GM12878 (cell line): ENCODE measurements at regions not wholly inside any gene's neighbourhood (a gene's known extent, or its start where the extent isn't known, plus 50 kb on each side); places are given as distances from the start of the nearest gene placed in this dataset.

Experiments used
- ATAC-seq: fragments of 200-7000 bp; cut with Tn5 transposase; 3 replicates; pipeline ENCODE4 v1.9.1; 2020; ENCODE audit warnings: mild to moderate bottlenecking, moderate library complexity
- BruUV-seq: library from RNA; stranded (reverse); fragments of 400-500 nt; replicated peaks from 2 replicates; lab custom pipeline; 2021; lab: Mats Ljungman, UMichigan
- CTCF ChIA-PET: fragments of 300-600 bp; sonication (Branson Sonifier 250); formaldehyde crosslinking; extraction: SDS; loops from one replicate; lab custom pipeline; 2021; ENCODE audit warnings: inconsistent platforms; lab: Yijun Ruan, JAX
- POLR2A ChIA-PET: fragments of 350-600 bp; formaldehyde crosslinking; extraction: SDS; loops from one replicate; lab custom pipeline; 2021; ENCODE audit warnings: inconsistent platforms; lab: Charles Lee
- RAD21 ChIA-PET: fragments of 300-600 bp; sonication (Branson Sonifier 250); formaldehyde crosslinking; loops from one replicate; lab custom pipeline; 2023; ENCODE audit warnings: antibody characterized with exemption; ENCODE audit not compliant: unreplicated experiment; lab: Charles Lee
- SMC1A ChIA-PET: fragments of 300-600 bp; sonication (Branson Sonifier 250); formaldehyde crosslinking; loops from one replicate; lab custom pipeline; 2023; ENCODE audit not compliant: unreplicated experiment, uncharacterized antibody; lab: Charles Lee
- DNase-seq: peaks from one replicate; pipeline ENCODE4 v3.0.0-alpha.2; 2011; ENCODE audit warnings: low read depth, low spot score
- FAIRE-seq: peaks from 3 replicates; lab custom pipeline; 2011; peaks lifted over from hg19 to GRCh38; lab: Jason Lieb, UNC
- H2AFZ ChIP-seq: 2 replicates; pipeline ENCODE4 v1.6.0; 2011; ENCODE audit warnings: low read depth, low read length, control low read depth; ENCODE audit not compliant: control insufficient read depth
- H3K27ac ChIP-seq: 2 replicates; pipeline ENCODE4 v1.5.1; 2011; ENCODE audit warnings: control low read depth; ENCODE audit not compliant: control insufficient read depth, insufficient read depth
- H3K27me3 ChIP-seq, 2 experiments: replicated peaks in 1 of 2; 2 replicates each; pipeline versions ENCODE4 v1.6.0 to v1.6.1; 2011; ENCODE audit warnings: low read length in 1 of 2; ENCODE audit not compliant: control insufficient read depth in 2 of 2, insufficient read depth in 2 of 2
- H3K36me3 ChIP-seq, 2 experiments: 2 replicates each; pipeline ENCODE4 v1.5.1; 2011; ENCODE audit warnings: low read length in 1 of 2; ENCODE audit not compliant: control insufficient read depth in 2 of 2, insufficient read depth in 2 of 2
- H3K4me1 ChIP-seq: 2 replicates; pipeline ENCODE4 v1.6.1; 2011; ENCODE audit warnings: mild to moderate bottlenecking, low read length, moderate library complexity, mixed read lengths; ENCODE audit not compliant: control insufficient read depth, insufficient read depth
- H3K4me2 ChIP-seq: 2 replicates; pipeline ENCODE4 v1.6.0; 2011; ENCODE audit warnings: control low read depth; ENCODE audit not compliant: control insufficient read depth, insufficient read depth
- H3K4me3 ChIP-seq: fragments of 200-600 bp; sonication (generic); 2 replicates; pipeline ENCODE4 v1.5.1; 2016
- H3K79me2 ChIP-seq: 2 replicates; pipeline ENCODE4 v1.6.0; 2011; ENCODE audit warnings: low read length; ENCODE audit not compliant: control insufficient read depth, insufficient read depth
- H3K9ac ChIP-seq: 2 replicates; pipeline ENCODE4 v1.8.0; 2011; ENCODE audit warnings: low read length, control low read depth, mixed read lengths; ENCODE audit not compliant: control insufficient read depth, insufficient read depth
- H3K9me3 ChIP-seq: replicated peaks from 3 replicates; pipeline ENCODE4 v1.5.1; 2011; ENCODE audit warnings: mild to moderate bottlenecking, low read length; ENCODE audit not compliant: control insufficient read depth, insufficient read depth
- H4K20me1 ChIP-seq: 2 replicates; pipeline ENCODE4 v1.6.0; 2011; ENCODE audit not compliant: control insufficient read depth, insufficient read depth
- ASH2L ChIP-seq: fragments of 300-600, 200-600 bp; sonication (generic); IDR thresholded peaks from 2 replicates; pipeline ENCODE4 v1.6.1; 2017; ENCODE audit warnings: low read depth, mild to moderate bottlenecking, borderline replicate concordance
- BCLAF1 ChIP-seq: fragments of 450-650 bp; IDR thresholded peaks from 2 replicates; pipeline ENCODE4 v1.6.1; 2017; ENCODE audit warnings: antibody characterized with exemption, mild to moderate bottlenecking, moderate library complexity
- BHLHE40 ChIP-seq, 2 experiments: fragments of 450-650 bp in 1 of 2; IDR thresholded peaks; 2 replicates each; pipeline ENCODE4 v1.6.1; 2011 to 2017; ENCODE audit warnings: low read depth in 2 of 2, borderline replicate concordance in 1 of 2, improper control_type of control experiment in 1 of 2, low read length in 1 of 2, mild to moderate bottlenecking in 1 of 2
- CEBPB ChIP-seq, 2 experiments: fragments of 150-350 bp in 1 of 2; IDR thresholded peaks; 2 replicates each; pipeline ENCODE4 v1.6.1; 2012 to 2014; ENCODE audit warnings: low read depth in 2 of 2, low read length in 2 of 2, borderline replicate concordance in 1 of 2, inconsistent platforms in 1 of 2
- CREM ChIP-seq: IDR thresholded peaks from 2 replicates; pipeline ENCODE4 v1.6.1; 2014; ENCODE audit warnings: antibody characterized with exemption, low read depth
- E4F1 ChIP-seq: fragments of 450-650 bp; IDR thresholded peaks from 2 replicates; pipeline ENCODE4 v1.6.1; 2018; ENCODE audit warnings: borderline replicate concordance, mild to moderate bottlenecking; ENCODE audit not compliant: partially characterized antibody
- GABPA ChIP-seq: IDR thresholded peaks from 2 replicates; pipeline ENCODE4 v1.6.1; 2014; ENCODE audit warnings: antibody characterized with exemption, low read depth, mild to moderate bottlenecking, inconsistent platforms
- GATAD2B ChIP-seq: fragments of 450-650 bp; conservative IDR thresholded peaks from 2 replicates; pipeline ENCODE4 v1.6.1; 2017; ENCODE audit warnings: low read depth, mild to moderate bottlenecking, moderate library complexity
- IRF3 ChIP-seq: fragments of 450-650 bp; IDR thresholded peaks from 2 replicates; pipeline ENCODE4 v1.6.1; 2014; ENCODE audit warnings: mild to moderate bottlenecking
- IRF5 ChIP-seq: fragments of 450-650 bp; IDR thresholded peaks from 2 replicates; pipeline ENCODE4 v1.6.1; 2017; ENCODE audit warnings: borderline replicate concordance
- KAT2A ChIP-seq: conservative IDR thresholded peaks from 2 replicates; pipeline ENCODE4 v1.6.1; 2011; ENCODE audit warnings: low read depth, low read length; ENCODE audit not compliant: control insufficient read depth
- MAX ChIP-seq: IDR thresholded peaks from 2 replicates; pipeline ENCODE4 v1.6.1; 2012; ENCODE audit warnings: low read depth, low read length, improper control_type of control experiment
- POLR2AphosphoS2 ChIP-seq: IDR thresholded peaks from 2 replicates; pipeline ENCODE4 v1.6.1; 2011; ENCODE audit warnings: low read depth, mild to moderate bottlenecking, low read length, improper control_type of control experiment, moderate library complexity
- POU2F2 ChIP-seq: IDR thresholded peaks from 3 replicates; pipeline ENCODE4 v1.6.1; 2011; ENCODE audit warnings: low read depth, mild to moderate bottlenecking, low read length, borderline replicate concordance
- RFX5 ChIP-seq: IDR thresholded peaks from 2 replicates; pipeline ENCODE4 v1.6.1; 2011; ENCODE audit warnings: low read depth, low read length, improper control_type of control experiment
- SIN3A ChIP-seq: IDR thresholded peaks from 2 replicates; pipeline ENCODE4 v1.6.1; 2012; ENCODE audit warnings: low read depth, low read length, improper control_type of control experiment
- STAT3 ChIP-seq: IDR thresholded peaks from 2 replicates; pipeline ENCODE4 v1.6.1; 2011; ENCODE audit warnings: low read depth, low read length, improper control_type of control experiment
- TBL1XR1 ChIP-seq: IDR thresholded peaks from 2 replicates; pipeline ENCODE4 v1.6.1; 2012; ENCODE audit warnings: low read depth, low read length, improper control_type of control experiment
- WGBS: methylation state at CpG from one replicate; pipeline ENCODE4 v1.1.6; 2016; ENCODE audit warnings: low lambda C conversion rate; ENCODE audit not compliant: insufficient replicate concordance, insufficient coverage; ENCODE audit errors: missing lambda C conversion rate; 5-methylcytosine and 5-hydroxymethylcytosine counted together
- in situ Hi-C: fragments of 300-500 bp; cut with MboI; formaldehyde crosslinking; loops from 9 replicates; pipeline ENCODE4 v1.14.3; 2018; ENCODE audit warnings: mixed read lengths
- intact Hi-C: fragments of 100-400 bp; cut with micrococcal nuclease; formaldehyde crosslinking; loops from one replicate; pipeline ENCODE4 v1.14.2; 2022; ENCODE audit not compliant: unreplicated experiment

- RAD21 ChIA-PET: no interaction called here
- WGBS: 100% methylated on average over 6 of the region's 6 CpGs
- no peak for TF ChIP-seq POU2F2
- no peak for TF ChIP-seq CREM
- no peak for TF ChIP-seq GABPA
- TF ChIP-seq KAT2A: no peak
- TF ChIP-seq POLR2AphosphoS2: no peak
- no peak for TF ChIP-seq GATAD2B
- TF ChIP-seq RFX5: no peak
- no peak for TF ChIP-seq STAT3
- TF ChIP-seq SIN3A: no peak
- no peak for TF ChIP-seq MAX
- TF ChIP-seq BCLAF1: no peak
- TF ChIP-seq IRF5: no peak
- no peak for TF ChIP-seq ASH2L
- TF ChIP-seq IRF3: no peak
- no peak for TF ChIP-seq BHLHE40 (IDR thresholded peaks at IDR 0.05; ENCODE audit: borderline replicate concordance in 1 of 2, low read depth in 2 of 2, low read length in 1 of 2)
- no peak for TF ChIP-seq CEBPB (IDR thresholded peaks at IDR 0.05; ENCODE audit: borderline replicate concordance in 1 of 2, low read depth in 2 of 2, low read length in 2 of 2)
- no peak for TF ChIP-seq E4F1
- TF ChIP-seq TBL1XR1: no peak
These were observed 162.9 kb downstream of the SEC14L1 start for GRCh38 chr17:77303620-77304019.

More at GRCh38 chr17:77303620-77304019, 162.9 kb downstream of the SEC14L1 start:
- H3K27ac ChIP-seq: no peak overlapping the region
- intact Hi-C loops: no loop called here
- no peak overlapping the region for H2AFZ ChIP-seq
- DNase-seq (no peak), ATAC-seq (no peak), FAIRE-seq (no peak)
- ChIA-PET SMC1A (no interaction called here), POLR2A (no interaction called here), CTCF (interaction anchor here (0.7 to 0.8 kb wide), 3 partner anchors 15 to 816 kb away, joined by 3 to 4 read pairs (median 3); no protein-coding TSS in a partner anchor)
- no TSS peak for BruUV-seq
- no peak overlapping the region for H3K4me3 ChIP-seq
- no peaks in the 10 kb centered on the region; a peak in 1 of 4 replicates for H3K36me3 ChIP-seq
- in situ Hi-C loops: no loop called here
- H3K4me2 ChIP-seq: no peak overlapping the region
- H3K27me3 ChIP-seq: no peaks in the 10 kb centered on the region
- H3K9ac ChIP-seq: no peak overlapping the region
- no peaks in the 10 kb centered on the region for H3K4me1 ChIP-seq
- H3K79me2 ChIP-seq: no peaks in the 10 kb centered on the region
- no peaks in the 10 kb centered on the region for H4K20me1 ChIP-seq
- no peaks in the 10 kb centered on the region for H3K9me3 ChIP-seq
